ENCODE measurements at regions not wholly inside any gene's neighbourhood (a gene's known extent, or its start where the extent isn't known, plus 50 kb on each side); places are given as distances from the start of the nearest gene placed in this dataset.

DNA sequence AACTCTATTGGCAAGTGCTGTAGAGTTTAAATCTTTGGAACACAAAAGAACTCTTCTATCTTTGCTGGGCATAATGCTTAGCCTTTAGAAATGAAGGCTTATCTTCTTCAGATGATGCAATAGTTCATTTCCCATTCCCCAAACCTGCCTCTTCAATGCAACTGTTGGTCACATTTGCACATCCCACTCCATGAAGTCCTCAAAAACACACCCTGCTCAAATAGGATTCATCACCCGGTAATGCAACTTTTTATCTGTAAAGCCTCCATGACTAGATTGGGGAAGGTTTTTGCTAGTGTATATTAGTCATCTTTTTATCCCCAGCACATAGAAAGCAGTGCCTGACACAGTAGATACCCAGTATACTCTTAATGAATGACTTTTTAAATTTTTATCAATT lies 376.4 kb downstream of the RBM43 start:
- ATAC-seq (no peak), DNase-seq (no peak)
- no peak overlapping the region for H3K4me3 ChIP-seq
- intact Hi-C loops (cut with DNase I, micrococcal nuclease) = no loop called here
- no peaks in the 10 kb centered on the region for H3K36me3 ChIP-seq (ENCODE audit: low read depth)
- TF ChIP-seq, protein P1, sequence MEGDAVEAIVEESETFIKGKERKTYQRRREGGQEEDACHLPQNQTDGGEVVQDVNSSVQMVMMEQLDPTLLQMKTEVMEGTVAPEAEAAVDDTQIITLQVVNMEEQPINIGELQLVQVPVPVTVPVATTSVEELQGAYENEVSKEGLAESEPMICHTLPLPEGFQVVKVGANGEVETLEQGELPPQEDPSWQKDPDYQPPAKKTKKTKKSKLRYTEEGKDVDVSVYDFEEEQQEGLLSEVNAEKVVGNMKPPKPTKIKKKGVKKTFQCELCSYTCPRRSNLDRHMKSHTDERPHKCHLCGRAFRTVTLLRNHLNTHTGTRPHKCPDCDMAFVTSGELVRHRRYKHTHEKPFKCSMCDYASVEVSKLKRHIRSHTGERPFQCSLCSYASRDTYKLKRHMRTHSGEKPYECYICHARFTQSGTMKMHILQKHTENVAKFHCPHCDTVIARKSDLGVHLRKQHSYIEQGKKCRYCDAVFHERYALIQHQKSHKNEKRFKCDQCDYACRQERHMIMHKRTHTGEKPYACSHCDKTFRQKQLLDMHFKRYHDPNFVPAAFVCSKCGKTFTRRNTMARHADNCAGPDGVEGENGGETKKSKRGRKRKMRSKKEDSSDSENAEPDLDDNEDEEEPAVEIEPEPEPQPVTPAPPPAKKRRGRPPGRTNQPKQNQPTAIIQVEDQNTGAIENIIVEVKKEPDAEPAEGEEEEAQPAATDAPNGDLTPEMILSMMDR (IDR thresholded peaks at IDR 0.05) = no peak
- no peaks in the 10 kb centered on the region for H3K4me1 ChIP-seq (ENCODE audit: low read depth)
- no peaks in the 10 kb centered on the region for H3K9me3 ChIP-seq

DNA sequence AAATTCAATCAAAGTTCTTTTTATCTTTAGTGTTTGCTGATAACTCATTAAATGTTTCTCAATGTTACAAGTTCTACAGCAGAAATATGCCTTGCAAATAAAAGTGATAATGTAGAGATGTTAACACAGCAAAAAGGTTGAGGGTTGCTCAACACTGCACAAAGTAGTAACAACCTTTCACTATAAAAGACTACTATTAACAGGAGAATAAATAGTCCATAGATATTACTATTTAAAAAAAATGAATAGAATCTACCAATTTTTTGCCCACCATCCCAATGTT lies 378.1 kb downstream of the RBM43 start:
- DNase-seq = no peak
- no peaks in the 10 kb centered on the region for H3K36me3 ChIP-seq (ENCODE audit: low read depth)
- no peak overlapping the region for H3K4me3 ChIP-seq
- ATAC-seq = no peak
- TF ChIP-seq, protein P1 (IDR thresholded peaks at IDR 0.05) = no peak
- intact Hi-C loops (cut with DNase I, micrococcal nuclease) = no loop called here
- H3K4me1 ChIP-seq (ENCODE audit: low read depth) = no peaks in the 10 kb centered on the region
- no peaks in the 10 kb centered on the region for H3K9me3 ChIP-seq

DNA sequence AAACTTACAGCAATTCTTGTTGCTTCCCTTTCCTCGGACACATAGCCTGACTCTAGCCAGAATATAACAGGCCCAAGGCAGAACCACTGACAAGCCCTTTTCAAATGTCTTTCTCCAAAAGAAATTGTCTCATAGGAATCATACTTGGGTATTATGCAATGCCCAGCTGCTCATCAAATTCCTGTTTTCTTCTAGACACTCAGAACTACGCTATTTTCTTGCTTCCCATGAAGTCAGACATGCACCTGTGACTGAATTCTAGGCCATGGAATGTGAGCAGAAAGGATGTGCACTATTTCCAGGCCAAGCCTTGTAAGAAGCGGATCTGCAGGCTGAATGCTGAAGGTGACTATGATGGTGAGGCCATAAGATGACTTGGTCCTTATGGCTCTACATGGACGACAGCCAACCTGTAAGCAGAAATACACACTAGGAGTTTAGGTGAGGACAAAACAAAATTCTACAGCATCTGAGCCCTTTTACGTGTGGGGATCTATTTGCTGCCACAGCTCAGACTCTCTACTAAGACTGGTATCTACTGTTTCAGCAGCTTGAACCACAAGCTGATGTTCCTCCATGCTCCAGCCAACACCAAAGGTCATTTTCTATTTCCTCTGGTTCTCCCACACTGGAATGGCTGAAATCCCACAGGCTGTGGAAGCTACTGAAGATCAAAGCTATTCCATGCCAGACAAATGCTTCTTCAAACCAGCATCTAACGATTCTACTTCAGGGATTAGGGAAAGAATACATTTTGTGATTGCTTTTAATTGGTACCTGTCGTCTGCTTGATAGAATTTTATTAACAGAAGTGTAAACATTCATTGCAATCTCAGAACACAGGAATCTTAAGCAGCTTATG lies 378.7 kb downstream of the RBM43 start:
- no peak for DNase-seq
- TF ChIP-seq, protein P1 (IDR thresholded peaks at IDR 0.05) = no peak
- Histone ChIP-seq H3K4me1 (ENCODE audit: low read depth) (no peaks in the 10 kb centered on the region), H3K36me3 (ENCODE audit: low read depth) (no peaks in the 10 kb centered on the region), H3K4me3 (no peak overlapping the region), H3K9me3 (no peaks in the 10 kb centered on the region)
- intact Hi-C loops (cut with DNase I, micrococcal nuclease) = no loop called here
- no peak for ATAC-seq

DNA sequence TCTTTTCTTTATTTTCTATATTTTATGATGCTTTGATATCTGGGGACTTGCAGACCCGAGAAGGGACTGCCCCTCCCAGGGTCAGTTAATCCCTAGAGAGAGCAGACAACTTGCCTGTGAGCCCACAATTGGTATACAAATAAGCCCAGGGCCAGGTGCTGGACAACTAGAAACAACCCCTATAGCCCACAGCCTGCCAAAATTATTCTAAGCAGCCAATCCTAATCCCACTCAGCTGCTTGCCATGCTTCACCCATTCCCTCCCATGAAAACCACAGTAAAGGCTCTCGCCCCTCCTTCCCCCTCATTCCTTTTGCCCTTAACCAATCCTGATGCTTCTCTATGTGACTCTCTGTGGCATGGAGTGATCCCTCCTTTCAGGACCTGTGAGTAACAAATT lies 380.7 kb downstream of the RBM43 start:
- TF ChIP-seq, protein P1 (IDR thresholded peaks at IDR 0.05) = no peak
- H3K4me1 ChIP-seq (ENCODE audit: low read depth) = no peaks in the 10 kb centered on the region
- no peak for DNase-seq

DNA sequence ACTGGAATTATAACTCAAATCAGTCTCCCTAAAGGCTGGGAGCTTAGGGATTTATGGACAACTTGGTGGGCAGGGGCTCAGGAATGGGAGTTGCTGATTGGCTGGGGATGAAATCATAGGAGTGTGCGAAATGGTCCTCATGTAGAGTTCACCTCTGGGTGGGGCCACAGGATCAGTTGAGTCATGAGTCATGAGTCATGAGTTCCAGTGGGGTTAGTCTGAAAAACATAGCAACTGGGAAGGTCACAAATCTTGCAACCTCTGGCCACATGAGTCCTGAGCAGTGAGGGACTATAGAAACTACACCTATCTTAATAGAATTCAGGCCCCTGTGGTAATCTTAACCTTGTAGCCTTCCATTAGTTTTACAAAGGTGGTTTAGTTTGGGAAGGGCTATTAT lies 383.3 kb downstream of the RBM43 start:
- Histone ChIP-seq H3K4me1 (ENCODE audit: low read depth) (no peaks in the 10 kb centered on the region), H3K9me3 (no peaks in the 10 kb centered on the region), H3K36me3 (ENCODE audit: low read depth) (no peaks in the 10 kb centered on the region), H3K4me3 (no peak overlapping the region)
- TF ChIP-seq, protein P1 (IDR thresholded peaks at IDR 0.05) = no peak
- intact Hi-C loops (cut with DNase I, micrococcal nuclease) = no loop called here
- no peak for ATAC-seq
- no peak for DNase-seq

More for the DNA sequence above, 380.7 kb downstream of the RBM43 start:
- intact Hi-C loops (cut with DNase I, micrococcal nuclease) = no loop called here
- Histone ChIP-seq H3K9me3 (no peaks in the 10 kb centered on the region), H3K4me3 (no peak overlapping the region), H3K36me3 (ENCODE audit: low read depth) (no peaks in the 10 kb centered on the region)
- no peak for ATAC-seq

Measured in mucosa of descending colon (tissue), 3 donors.